ENCODE measurements at regions not wholly inside any gene's neighbourhood (a gene's known extent, or its start where the extent isn't known, plus 50 kb on each side); places are given as distances from the start of the nearest gene placed in this dataset.
A peak's percentile ranks its signal among the peaks of the same experiment; 100 is the strongest.

DNA sequence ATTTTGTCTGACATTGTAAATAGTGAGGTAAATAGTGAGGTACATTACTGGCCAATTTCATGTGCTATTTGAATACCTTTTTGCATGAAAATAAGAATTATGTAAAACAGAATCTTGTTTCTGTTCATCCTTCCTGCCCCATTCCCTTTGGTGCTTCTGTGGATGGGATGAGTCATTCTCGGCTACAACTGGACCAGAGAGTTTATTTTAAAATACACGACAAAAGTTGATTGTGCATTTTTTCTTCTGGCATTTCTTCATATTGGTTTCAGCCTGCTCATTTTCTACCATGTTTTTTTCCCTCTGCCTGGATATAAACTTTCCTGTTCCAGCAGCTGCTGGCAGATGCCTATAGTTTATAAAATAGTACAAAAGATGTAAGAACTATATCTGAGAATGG is 107.5 kb downstream of the CYSLTR2 start:
- DNase-seq, result no peak

DNA sequence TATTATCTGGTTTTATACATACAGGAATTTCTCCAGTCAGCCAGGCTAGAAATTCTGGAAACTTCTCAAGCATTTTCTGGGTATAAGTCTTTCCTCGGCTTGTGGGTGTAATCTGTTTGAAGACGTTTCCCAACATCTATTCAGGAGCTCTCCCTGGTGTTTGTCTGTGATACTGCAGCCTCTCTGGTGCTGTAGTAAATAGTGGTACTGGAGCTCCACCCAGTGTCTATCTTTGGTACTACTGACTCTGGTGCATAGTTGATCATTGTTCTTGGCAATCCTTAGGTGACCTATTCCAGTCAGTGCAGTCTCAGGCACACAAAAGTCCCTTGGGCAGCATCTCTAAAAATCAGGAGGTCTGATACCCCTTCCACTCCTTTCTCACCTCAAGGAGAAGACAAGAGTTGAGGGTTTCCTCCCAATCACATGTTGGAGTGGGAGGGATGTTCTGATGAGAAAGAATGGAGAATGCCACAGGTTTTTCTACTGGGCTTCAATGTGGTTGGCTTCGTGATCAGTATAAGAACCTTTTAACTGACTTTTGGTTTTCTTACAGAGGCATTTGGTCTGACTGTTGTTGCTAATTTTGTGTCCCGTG is 115.5 kb downstream of the CYSLTR2 start:
- DNase-seq, result peak; percentile 84

DNA sequence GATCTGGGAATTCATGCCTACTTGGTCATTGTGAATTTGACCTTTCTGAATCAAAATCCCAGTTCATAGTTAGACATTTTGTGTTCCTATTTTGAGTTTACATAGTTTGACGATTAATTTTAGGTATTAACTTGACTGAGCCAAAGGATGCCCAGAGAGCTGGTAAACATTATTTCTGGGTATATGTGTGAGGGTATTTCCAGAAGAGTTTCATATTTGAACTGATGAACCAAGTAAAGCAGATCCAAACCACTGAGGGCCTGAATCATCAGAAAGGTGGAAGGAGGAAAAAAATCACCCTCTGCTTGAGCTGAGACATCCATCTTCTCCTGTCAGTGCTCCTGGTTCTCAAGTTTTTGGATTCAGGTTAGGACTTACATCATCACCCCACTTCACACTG is 116.6 kb downstream of the CYSLTR2 start:
- no peak for DNase-seq

DNA sequence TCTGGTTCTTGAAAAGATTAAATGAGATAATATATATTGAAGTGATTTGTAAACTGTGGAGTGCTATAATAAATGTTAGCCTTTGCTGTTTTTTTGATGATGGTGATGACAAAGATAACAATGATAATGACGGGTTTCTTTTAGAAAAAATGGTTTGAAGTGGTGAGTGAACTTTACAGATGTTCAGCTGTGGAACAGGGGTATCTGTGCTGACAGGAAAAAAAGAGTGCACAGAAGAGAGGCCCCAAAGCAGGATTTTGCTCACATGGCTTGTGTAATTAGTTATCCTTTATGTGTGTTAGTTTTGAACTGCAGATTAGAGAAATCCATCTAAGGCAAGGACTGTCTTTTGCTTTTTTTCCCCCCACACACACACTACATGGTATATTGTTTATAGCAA is 119.2 kb downstream of the CYSLTR2 start:
- DNase-seq, result no peak

DNA sequence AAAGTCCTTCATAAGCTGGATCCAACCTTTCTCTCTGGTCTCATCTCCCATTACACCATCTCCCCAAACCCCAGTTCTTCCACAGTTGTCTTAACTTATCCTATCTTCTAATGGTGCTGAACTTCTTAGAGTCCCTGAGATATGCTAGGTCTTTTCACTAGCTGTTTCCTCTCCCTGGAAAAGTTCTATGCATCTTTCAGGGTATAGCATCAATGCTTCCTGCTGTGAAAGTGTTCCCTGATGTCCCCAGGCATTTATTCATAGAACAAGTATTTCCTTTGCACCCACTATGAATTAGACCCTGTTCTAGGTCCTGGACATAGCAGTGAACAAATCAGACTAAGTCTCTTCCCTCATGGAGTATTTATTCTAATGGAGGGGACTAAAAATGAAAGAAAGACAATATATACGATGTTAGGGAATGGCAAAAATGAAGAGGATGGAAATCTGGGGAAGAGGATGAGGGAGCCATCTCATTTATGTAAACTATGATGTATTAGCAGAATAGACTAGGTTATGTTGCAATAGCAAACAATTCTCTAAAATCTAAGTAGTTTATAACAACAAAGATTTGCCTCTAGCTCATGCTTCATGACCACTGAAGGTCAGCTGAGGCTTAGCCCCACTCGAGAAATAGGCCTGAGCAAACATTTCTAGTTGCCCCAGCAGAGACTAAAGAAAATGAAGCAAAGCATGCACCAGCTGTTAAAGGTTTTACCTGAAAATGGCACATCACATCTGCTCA is 120.0 kb downstream of the CYSLTR2 start:
- no peak for DNase-seq

DNA sequence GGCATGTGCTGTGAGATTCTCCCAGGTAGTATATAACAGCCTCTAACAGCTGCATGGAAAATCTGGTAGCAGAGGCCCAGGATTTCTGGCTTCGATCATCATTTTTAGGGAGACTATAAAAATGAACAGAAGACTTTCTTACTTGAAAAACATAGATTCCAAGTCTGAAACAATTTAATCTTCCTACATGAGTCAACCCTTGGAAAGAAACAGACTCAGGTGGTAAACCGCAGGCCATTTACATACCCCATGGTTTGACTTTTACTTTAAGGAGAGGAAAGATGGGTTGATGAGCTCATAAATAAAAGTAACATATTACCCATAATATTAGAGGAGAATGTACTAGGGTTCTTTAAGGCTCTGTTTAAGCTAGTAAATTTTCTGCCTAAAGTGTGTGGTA is 121.6 kb downstream of the CYSLTR2 start:
- DNase-seq, result no peak

DNA sequence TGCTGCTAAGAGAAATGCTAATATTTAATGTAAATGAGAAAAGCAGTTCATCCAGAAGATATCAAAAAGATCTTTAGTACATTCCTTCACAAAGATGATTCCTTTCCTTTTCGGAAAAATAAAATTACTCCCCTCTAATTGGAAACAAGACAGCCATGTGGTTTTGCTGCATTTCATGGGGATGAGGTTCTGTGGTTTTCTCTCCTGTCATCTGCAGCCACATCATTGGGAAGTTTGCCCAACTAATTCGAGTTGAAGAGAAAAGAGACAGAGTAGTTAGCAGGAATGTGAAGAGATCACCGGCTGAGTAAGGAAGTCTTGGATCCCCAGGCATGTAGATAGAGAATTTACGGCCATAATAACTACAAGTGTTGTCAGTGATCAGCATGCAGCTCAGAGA is 122.1 kb downstream of the CYSLTR2 start:
- DNase-seq, result no peak

DNA sequence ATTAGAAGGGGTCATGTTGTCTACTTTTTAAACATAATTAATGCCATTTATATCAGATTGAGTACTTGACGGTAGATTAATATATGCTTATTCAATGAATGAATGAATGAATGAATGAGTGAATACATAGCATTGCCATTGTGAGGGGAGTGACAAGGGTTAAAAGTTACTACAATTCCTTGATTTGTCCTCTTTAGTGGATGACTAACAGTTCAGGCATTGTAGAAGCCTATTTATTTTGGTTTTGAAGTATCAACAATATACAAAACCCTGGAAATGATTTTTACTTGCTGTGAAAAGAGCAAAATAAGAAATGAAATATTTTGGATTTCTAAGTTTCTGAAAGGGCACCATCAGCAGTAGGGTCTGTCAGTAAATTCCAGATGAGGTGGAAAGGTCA is 122.7 kb downstream of the CYSLTR2 start:
- no peak for DNase-seq

DNA sequence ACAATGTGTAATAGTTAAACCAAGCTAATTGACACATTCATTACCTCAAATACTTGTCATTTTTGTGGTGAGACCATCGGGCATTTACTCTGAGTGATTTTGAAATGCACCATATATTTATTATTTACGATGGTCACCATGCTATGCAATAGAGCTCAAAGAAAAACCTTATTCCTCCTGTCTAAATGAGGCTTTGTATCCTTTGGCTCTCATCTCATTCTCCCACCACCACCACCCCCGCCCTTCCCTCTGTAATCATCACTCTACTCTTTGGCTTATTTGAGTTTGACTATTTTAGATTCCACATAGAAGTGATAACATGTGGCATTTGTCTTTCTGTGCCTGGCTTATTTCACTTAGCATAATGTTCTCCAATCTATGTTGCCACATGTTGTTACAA is 124.9 kb downstream of the CYSLTR2 start:
- DNase-seq, result no peak

DNA sequence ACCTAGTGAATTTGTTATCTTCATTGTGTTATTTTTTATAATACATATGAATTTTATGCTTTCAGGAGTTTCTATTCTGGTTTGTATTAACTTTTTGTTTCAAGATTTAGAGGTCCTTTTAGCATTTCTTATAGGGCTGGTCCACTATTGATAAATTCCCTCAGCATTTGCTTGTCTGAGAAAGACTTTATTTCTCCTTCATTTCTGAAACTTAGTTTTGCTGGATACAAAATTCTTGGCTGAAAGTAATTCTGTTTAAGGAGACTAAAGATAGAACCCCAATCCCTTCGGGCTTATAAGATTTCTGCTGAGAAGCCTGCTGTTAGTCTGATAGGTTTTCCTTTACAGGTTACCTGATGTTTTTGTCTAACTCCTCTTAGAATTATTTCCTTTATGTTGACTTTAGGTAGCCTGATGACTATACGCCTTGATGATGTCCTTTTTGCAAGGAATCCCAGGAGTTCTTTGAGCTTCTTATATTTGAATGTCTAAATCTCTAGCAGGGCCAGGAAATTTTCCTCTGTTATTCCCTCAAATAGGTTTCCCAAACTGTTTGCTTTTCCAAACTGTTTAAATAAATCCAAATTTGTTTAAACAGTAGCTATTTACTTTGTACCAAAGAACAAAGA is 127.1 kb downstream of the CYSLTR2 start:
- DNase-seq, result no peak

DNA sequence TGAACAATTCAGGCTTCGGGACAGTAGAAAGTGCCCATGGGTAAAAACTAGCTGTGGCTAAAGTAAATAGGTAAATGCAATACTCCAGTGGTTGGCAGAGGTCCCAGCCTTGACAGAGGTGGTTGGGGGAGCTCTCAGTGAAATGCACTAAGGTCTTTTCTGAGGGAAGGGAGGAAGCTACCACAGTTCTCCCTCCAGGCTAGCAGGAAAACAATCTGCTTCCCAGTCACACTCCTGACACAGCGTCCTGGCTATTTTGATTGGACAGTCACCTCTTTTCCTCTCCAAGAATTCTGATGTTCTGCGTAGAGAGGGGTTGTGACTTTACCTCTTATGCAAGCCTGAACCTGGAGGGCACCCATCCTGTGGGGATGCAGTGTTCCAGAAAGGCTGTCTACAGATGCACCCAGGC is 128.7 kb downstream of the CYSLTR2 start:
- DNase-seq, result no peak

DNA sequence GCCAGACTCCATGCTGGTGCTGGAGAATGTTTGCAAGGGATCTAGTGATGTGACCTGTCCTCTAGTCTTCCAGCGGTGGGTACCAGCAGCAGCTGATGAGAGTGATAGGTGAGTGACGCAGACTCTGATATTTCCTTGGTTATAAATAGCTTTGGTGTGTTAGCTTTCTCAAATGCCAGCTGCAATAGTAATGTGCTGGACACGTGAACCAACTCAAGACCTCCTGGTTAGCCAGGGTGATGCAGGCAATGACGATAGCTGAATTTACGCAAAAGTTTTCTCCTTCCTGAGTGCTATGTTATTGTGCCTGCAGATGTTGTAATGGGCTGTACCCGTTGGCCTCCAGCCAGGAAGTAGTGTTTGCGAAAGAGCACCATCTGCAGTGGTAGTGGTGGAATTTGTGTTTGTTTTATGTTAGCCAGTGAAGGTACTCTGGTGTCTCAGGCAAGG is 129.5 kb downstream of the CYSLTR2 start:
- DNase-seq, result no peak

DNA sequence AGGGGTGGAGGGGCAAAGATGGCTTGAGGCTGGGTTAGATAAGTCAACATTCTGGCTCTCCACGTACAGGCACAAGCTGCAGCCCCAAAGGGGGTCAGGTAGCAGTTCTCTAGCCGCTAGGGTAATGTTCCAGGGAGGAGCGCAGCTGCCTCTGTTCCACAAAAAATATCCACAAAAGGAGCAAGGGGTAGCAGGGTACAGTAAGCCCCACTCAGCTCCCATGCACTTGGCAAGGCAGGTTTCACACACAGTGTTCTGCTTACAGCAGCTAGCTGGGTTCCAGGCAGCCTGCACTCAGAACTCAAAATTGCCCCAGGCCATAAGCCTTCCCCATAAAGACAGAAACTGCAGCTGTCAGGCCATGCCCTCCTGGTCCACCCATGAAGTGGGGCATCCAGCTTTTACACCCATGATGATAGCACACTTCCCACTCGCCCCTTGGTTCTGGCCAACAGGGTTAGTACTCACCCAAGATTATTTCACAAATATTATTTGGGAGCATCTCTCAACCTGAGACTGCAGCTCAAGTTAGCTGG is 130.0 kb downstream of the CYSLTR2 start:
- no peak for DNase-seq

DNA sequence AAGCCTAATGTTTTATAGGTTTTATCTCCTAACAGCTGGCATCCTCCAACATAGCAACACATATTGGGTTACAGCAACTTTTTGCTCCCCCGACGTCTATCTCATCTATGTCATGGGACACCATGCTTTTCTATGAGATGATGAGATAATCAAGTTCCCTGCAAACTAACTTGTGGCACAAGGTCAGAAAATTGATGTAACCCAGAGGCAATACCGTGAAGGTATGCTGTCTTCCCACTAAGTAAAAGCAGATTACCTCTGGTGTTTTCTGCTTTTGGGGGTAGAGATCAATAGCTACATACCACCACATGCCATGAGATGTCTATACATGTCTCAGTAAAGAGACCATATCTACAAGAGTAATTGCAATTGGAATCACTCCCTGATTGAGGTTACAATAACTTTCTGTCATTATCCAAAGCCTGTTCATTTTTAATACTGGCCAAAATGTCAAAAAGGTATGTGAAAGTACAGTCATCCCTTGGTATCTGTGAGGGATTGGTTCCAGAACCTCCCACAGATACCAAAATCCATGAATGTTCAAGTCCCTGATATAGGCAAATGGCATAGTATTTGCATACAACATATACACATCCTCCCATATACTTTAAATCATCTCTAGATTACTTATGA is 131.3 kb downstream of the CYSLTR2 start:
- no peak for DNase-seq

DNA sequence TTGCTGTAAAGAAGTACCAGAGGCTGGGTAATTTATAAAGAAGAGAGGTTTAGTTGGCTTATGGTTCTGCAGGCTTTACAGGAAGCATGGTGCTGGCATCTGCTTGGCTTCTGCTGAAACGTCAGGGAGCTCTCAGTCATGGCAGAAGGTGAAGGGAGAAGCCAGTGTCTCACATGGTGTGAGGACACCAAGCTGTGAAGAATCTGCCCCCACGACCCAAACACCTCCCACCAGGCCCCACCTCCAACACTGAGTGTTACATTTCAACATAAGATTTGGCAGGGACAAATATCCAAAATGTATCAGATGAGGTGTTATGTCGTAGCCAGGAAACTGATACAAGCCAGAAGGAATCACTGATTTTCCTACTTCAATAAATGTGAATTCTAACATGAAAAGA is 136.5 kb downstream of the CYSLTR2 start:
- DNase-seq, result no peak

DNA sequence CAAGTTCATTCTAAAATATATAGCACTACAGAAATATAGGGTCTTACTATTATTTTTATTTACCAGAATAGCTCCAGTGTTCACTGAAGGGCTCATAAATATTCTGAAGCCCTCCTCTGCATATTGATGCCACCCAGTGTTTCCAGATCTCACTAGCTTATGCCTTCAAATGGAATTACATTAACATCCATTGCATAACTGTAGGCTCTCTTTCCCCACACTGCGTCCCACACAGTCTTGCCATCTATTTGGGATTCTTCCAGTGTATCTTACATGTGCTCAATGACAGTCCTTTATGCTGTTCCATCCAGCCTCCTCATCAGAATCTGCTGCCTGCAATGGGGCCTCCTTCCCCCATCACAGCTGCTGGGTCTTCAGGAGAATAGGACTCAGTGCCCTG is 137.2 kb downstream of the CYSLTR2 start:
- DNase-seq, result no peak

DNA sequence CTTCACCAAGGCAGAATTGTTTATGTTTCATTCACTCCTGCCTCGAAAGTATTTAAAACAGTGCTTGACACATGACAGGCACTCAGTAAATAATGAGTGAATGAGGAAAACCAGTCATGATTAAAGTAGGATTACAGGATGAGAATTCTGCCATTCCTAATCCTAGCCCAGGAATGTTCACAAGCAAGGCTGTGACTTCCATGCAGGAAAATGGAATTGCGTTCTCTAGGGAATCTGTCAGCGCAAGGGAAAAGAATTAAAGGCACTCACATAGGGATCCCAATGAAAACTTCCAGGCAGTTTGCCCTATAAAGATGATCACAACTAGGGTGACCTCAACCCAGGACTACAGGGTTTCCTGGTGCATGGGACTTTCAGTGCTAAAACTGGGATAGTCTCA is 143.4 kb downstream of the CYSLTR2 start:
- DNase-seq, result no peak

DNA sequence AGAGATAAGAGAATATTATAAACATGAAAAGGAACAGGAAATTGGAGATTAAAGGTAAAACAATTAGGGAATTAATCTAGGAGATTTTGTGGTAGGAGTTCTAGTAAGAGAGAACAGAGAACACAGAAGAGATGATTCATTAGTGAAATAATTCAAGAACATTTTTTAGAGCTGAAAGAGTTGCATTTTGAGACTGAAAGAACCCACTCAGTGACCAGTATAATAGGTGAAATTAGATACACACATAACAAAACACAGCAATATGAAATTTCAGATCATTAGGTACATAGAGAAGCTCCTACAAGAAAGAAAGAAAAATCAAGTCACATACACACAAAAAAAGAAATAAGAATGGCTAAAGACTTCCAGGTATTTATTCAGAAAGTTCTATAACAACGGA is 144.0 kb downstream of the CYSLTR2 start:
- no peak for DNase-seq

DNA sequence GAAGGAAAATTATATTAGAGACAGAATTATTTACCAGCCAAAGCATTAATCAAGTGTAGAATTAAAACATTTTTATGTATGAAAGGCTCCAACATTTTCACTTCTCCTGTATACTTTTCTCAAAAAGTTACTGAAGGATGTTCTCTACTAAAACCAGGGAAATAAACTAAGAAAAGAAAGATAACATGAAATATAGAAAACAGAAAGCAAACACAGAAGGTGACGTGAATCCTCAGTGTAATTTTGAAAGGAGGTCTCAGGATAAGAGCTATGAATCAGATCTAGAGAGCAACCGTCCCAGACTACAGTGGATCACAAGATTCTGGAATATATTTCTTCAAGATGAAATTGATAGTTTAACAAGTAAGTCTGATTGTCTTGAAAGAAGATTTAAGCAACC is 144.5 kb downstream of the CYSLTR2 start:
- DNase-seq, result no peak

DNA sequence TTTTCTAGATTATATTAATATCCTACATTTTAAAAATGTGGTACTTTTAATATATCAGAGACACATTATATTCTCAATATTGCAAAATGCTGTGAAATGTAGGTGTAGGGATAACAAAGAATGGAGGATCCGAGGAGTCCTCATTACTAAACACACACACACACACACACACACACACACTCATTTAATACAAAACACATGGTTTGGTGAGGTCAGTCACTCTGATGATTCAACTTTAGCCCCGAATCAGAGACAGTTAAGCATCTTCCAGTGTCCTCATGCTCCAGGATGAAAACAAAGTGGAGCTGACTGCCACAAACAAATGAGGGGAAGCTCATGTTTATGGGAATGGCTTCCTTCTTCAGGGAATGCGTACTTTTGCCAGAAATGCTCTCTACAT is 147.5 kb downstream of the CYSLTR2 start:
- DNase-seq, result no peak

DNA sequence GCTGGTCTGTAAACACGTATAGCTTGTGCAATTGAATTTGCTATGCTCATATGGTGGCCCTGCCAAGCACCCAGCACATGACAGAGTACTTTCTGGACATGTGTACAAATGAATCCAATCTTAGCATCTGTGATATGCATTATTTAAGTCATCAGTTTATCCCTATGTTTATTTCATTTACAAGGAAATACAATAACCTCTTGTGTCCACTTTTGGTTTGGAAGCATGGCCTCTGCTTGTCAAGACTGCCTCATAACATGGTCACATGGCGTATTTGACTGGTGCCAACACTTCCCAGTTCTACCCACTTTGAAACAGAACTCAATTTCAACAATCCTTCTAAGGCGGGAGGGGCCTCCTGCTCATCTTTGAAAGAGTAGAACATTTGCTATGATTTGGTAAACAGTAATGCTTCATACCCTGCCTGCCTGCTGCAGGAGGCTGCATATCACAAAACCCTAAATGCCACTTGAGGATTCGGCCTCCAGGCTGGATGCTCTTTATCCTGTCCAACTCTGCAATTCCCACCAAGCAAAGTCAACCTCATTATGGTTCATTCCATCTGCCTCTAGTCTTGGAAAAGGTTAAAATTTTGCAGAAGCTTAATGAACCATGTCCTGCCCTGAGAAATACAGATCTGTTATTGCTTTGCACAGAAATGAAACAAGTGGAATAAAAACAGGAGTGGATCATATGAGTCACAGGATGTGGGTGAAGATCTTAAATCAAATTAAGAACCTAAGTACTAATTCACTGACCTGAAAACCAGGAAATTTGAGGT is 151.3 kb downstream of the CYSLTR2 start:
- no peak for DNase-seq

DNA sequence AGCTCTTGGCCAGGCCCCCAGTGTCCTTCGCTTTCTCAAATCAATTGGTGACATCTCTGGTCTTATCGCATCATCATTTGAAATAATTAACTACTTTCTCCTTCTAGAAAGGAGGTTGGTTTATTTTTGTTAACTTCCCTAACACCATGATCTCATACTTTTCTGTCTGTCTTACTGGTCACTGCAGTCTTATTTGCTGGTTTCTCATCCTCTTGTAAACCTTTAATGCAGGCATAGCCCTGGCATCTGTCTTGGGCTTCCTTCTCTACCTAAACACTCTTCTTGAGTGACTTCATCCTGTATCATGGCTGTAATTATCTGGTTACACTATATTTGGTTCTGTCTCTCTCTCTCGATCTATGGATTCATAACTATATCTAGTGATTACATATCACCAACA is 152.8 kb downstream of the CYSLTR2 start:
- no peak for DNase-seq

DNA sequence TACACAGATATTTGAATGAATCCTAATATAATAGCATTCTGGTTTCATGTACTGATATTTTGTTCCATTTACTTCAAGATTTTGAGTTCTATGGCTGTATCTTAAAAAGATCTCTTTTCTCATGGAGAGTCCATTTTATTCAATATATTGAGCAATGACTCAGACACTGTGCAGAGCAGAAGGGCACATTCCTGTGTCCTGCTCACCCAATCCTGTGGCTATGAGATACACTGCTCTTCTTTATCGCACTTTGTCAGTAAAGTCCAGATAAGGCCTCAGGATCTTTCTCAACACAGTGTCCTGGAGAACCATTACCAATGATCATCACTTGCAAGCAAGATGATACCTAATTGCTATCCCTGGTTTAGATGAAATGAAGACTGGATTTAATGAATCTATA is 155.0 kb downstream of the CYSLTR2 start:
- no peak for DNase-seq
